Fibroblast of lung (primary cell): ENCODE measurements at regions not wholly inside any gene's neighbourhood (a gene's known extent, or its start where the extent isn't known, plus 50 kb on each side); places are given as distances from the start of the nearest gene placed in this dataset.

Experiments used
- CTCF ChIP-seq, 2 donors: IDR thresholded peaks in 1 of 2; conservative IDR thresholded peaks in 1 of 2; 1 replicate in 1 of 2; 2 replicates in 1 of 2; pipeline ENCODE4 v1.5.1; 2011 to 2012; ENCODE audit warnings: low read length in 2 of 2, control low read depth in 1 of 2, inconsistent platforms in 1 of 2, low read depth in 1 of 2, mild to moderate bottlenecking in 1 of 2
- EZH2 ChIP-seq: IDR thresholded peaks from 2 replicates; pipeline ENCODE4 v1.5.1; 2012; ENCODE audit warnings: low read length, control low read depth, mild to moderate bottlenecking; ENCODE audit errors: missing control alignments

GRCh38 chr5:52734557-52734956, 53.2 kb upstream of the ITGA1 start:
- TF ChIP-seq CTCF (conservative IDR thresholded peaks at IDR 0.05 in 1 of 2, IDR thresholded peaks at IDR 0.05 in 1 of 2; ENCODE audit: low read depth in 1 of 2, low read length in 2 of 2) (no peak), EZH2 (no peak)
